K562 (cell line): ENCODE measurements at regions not wholly inside any gene's neighbourhood (a gene's known extent, or its start where the extent isn't known, plus 50 kb on each side); places are given as distances from the start of the nearest gene placed in this dataset.

Experiments used
- HNRNPL ChIP-seq: fragments of 200-400 bp; formaldehyde crosslinking; IDR thresholded peaks from 2 replicates; pipeline ENCODE4 v1.6.1; 2017; ENCODE audit warnings: low read depth, mild to moderate bottlenecking, low read length
- MIER1 ChIP-seq: fragments of 450-650 bp; IDR thresholded peaks from 2 replicates; pipeline ENCODE4 v1.6.1; 2016; ENCODE audit warnings: antibody characterized with exemption, mild to moderate bottlenecking, low read depth
- NFATC3 ChIP-seq: fragments of 450-650 bp; IDR thresholded peaks from 2 replicates; pipeline ENCODE4 v1.6.1; 2017; ENCODE audit warnings: mild to moderate bottlenecking
- SREBF1 ChIP-seq: fragments of 150-350 bp; IDR thresholded peaks from 2 replicates; pipeline ENCODE4 v1.6.1; 2014; ENCODE audit warnings: antibody characterized with exemption, low read depth, low read length, borderline replicate concordance
- TF ChIP-seq, protein P1 (sequence below), 3 experiments: IDR thresholded peaks in 2 of 3; conservative IDR thresholded peaks in 1 of 3; 2 replicates each; pipeline ENCODE4 v1.5.1; 2011 to 2012; ENCODE audit warnings: low read length in 3 of 3, mild to moderate bottlenecking in 3 of 3, control low read depth in 2 of 3, improper control_type of control experiment in 1 of 3, inconsistent platforms in 1 of 3, low read depth in 1 of 3, mixed read lengths in 1 of 3, moderate library complexity in 1 of 3; ENCODE audit not compliant: insufficient read depth in 2 of 3

DNA sequence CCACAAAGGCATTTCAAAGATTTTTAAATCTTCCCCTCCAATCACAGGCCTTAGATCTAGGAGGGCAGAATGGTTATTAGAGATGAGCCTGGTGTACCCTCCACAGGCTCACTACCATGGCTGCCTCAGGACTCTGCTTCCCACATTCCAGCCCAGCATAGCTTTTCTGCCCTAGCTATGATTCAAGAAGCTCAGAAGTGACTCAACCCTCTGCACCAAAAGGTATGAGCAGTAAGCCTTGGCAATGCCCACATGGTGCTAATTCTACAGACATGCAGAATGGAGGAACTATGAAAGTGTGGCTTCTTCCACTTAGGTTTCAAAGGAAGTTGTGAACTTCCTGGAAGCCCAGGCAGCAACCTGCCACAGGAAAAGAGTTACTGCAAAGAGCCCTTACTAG, 786.2 kb downstream of the SLITRK6 start:
- TF ChIP-seq MIER1 (no peak), SREBF1 (no peak), NFATC3 (no peak), HNRNPL (no peak)
- TF ChIP-seq, protein P1, sequence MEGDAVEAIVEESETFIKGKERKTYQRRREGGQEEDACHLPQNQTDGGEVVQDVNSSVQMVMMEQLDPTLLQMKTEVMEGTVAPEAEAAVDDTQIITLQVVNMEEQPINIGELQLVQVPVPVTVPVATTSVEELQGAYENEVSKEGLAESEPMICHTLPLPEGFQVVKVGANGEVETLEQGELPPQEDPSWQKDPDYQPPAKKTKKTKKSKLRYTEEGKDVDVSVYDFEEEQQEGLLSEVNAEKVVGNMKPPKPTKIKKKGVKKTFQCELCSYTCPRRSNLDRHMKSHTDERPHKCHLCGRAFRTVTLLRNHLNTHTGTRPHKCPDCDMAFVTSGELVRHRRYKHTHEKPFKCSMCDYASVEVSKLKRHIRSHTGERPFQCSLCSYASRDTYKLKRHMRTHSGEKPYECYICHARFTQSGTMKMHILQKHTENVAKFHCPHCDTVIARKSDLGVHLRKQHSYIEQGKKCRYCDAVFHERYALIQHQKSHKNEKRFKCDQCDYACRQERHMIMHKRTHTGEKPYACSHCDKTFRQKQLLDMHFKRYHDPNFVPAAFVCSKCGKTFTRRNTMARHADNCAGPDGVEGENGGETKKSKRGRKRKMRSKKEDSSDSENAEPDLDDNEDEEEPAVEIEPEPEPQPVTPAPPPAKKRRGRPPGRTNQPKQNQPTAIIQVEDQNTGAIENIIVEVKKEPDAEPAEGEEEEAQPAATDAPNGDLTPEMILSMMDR (IDR thresholded peaks at IDR 0.05 in 2 of 3, conservative IDR thresholded peaks at IDR 0.05 in 1 of 3; ENCODE audit: insufficient read depth in 2 of 3, low read depth in 1 of 3, low read length in 3 of 3) = no peak
